HG03103 (cell line): ENCODE measurements at regions not wholly inside any gene's neighbourhood (a gene's known extent, or its start where the extent isn't known, plus 50 kb on each side); places are given as distances from the start of the nearest gene placed in this dataset.
"Not testable (repeated sequence)": the region's sequence is repeated elsewhere in the genome, so short reads cannot be mapped to it uniquely, and the experiment has no call there.

ENCODE experiments used
- ATAC-seq: cut with Tn5 transposase; IDR thresholded peaks from one replicate; pipeline ENCODE4 v1.9.1; 2021; ENCODE audit warnings: low read depth; ENCODE audit not compliant: unreplicated experiment

GRCh38 chr7:109549471-109550193, 980.0 kb downstream of the DNAJB9 start:
- no peak for ATAC-seq

GRCh38 chr7:109552017-109552416, 982.3 kb downstream of the DNAJB9 start:
- ATAC-seq: no peak

GRCh38 chr7:109577265-109577664, 1007.6 kb downstream of the DNAJB9 start:
- ATAC-seq: no peak

GRCh38 chr7:109579901-109580300, 1010.2 kb downstream of the DNAJB9 start:
- no peak for ATAC-seq

GRCh38 chr7:109582211-109582610, 1012.5 kb downstream of the DNAJB9 start:
- no peak for ATAC-seq

- ATAC-seq: not testable (repeated sequence)
These were observed 1027.3 kb downstream of the DNAJB9 start for GRCh38 chr7:109596948-109597347.

- ATAC-seq: no peak
These were observed 1042.0 kb downstream of the DNAJB9 start for GRCh38 chr7:109611656-109612055.

GRCh38 chr7:109616551-109617069, 1046.9 kb downstream of the DNAJB9 start:
- ATAC-seq: no peak

- ATAC-seq: no peak
These were observed 1052.6 kb downstream of the DNAJB9 start for GRCh38 chr7:109622320-109622719.

GRCh38 chr7:109632890-109633289, 1063.2 kb downstream of the DNAJB9 start:
- ATAC-seq: not testable (repeated sequence)

- ATAC-seq: no peak
These were observed 1065.7 kb downstream of the DNAJB9 start for GRCh38 chr7:109635374-109635773.

GRCh38 chr7:109637428-109637990, 1067.8 kb downstream of the DNAJB9 start:
- no peak for ATAC-seq

GRCh38 chr7:109638321-109638720, 1068.6 kb downstream of the DNAJB9 start:
- ATAC-seq: no peak

GRCh38 chr7:109639561-109639960, 1069.9 kb downstream of the DNAJB9 start:
- no peak for ATAC-seq

GRCh38 chr7:109641445-109641844, 1071.8 kb downstream of the DNAJB9 start:
- no peak for ATAC-seq

- ATAC-seq: no peak
These were observed 1076.5 kb downstream of the DNAJB9 start for GRCh38 chr7:109646124-109646523.

- ATAC-seq: not testable (repeated sequence)
These were observed 1076.9 kb downstream of the DNAJB9 start for GRCh38 chr7:109646594-109646993.

- ATAC-seq: not testable (repeated sequence)
These were observed 1077.6 kb downstream of the DNAJB9 start for GRCh38 chr7:109647263-109647662.

- no peak for ATAC-seq
These were observed 1089.6 kb downstream of the DNAJB9 start for GRCh38 chr7:109659261-109659660.

- ATAC-seq: no peak
These were observed 1090.7 kb downstream of the DNAJB9 start for GRCh38 chr7:109660401-109660800.

GRCh38 chr7:109663806-109664205, 1094.1 kb downstream of the DNAJB9 start:
- ATAC-seq: no peak

- not testable (repeated sequence) for ATAC-seq
These were observed 1117.6 kb downstream of the DNAJB9 start for GRCh38 chr7:109687269-109687668.
